HCT116 (cell line): ENCODE measurements at regions not wholly inside any gene's neighbourhood (a gene's known extent, or its start where the extent isn't known, plus 50 kb on each side); places are given as distances from the start of the nearest gene placed in this dataset.
"Not testable (repeated sequence)": the region's sequence is repeated elsewhere in the genome, so short reads cannot be mapped to it uniquely, and the experiment has no call there.

ENCODE experiments used
- ATAC-seq: fragments of 200-7000 bp; cut with Tn5 transposase; 2 replicates; pipeline ENCODE4 v1.9.1; 2020; ENCODE audit warnings: mild to moderate bottlenecking, moderate library complexity
- BruUV-seq: library from RNA; stranded (reverse); fragments of 400-500 nt; replicated peaks from 2 replicates; lab custom pipeline; 2021; lab: Mats Ljungman, UMichigan
- CTCF ChIA-PET: fragments of 300-600 bp; sonication (Branson Sonifier 250); formaldehyde crosslinking; loops from one replicate; lab custom pipeline; 2021; ENCODE audit warnings: antibody characterized with exemption; lab: Charles Lee
- POLR2A ChIA-PET: fragments of 300-600, 350-600 bp; sonication (Branson Sonifier 250); formaldehyde crosslinking; loops from one replicate; lab custom pipeline; 2021; ENCODE audit warnings: antibody characterized with exemption; lab: Charles Lee
- RAD21 ChIA-PET, 2 experiments: fragments of 300-600 bp; sonication (Branson Sonifier 250); formaldehyde crosslinking; loops; one replicate each; lab custom pipeline; 2023; ENCODE audit warnings: low total read pairs in 2 of 2; ENCODE audit not compliant: uncharacterized antibody in 2 of 2, unreplicated experiment in 2 of 2, low non-redundant PET in 1 of 2; lab: Charles Lee
- DNase-seq: peaks from one replicate; pipeline ENCODE4 v3.0.0-alpha.2; 2010; ENCODE audit warnings: low read depth, low spot score
- H2AFZ ChIP-seq: fragments of 200-600 bp; shearing (Covaris generic), sonication (generic); 2 replicates; pipeline ENCODE4 v1.6.1; 2017; ENCODE audit warnings: low read depth, mixed run types, mixed read lengths, antibody characterized with exemption, low read length; ENCODE audit not compliant: poor library complexity, severe bottlenecking
- H3K27ac ChIP-seq: 2 replicates; pipeline ENCODE4 v1.5.1; 2012; ENCODE audit warnings: low read depth, low read length
- H3K27me3 ChIP-seq: fragments of 200-600 bp; sonication (generic); 2 replicates; pipeline ENCODE4 v1.6.1; 2016; ENCODE audit warnings: mixed run types, low read length, mixed read lengths; ENCODE audit not compliant: insufficient read depth
- H3K36me3 ChIP-seq, 2 experiments: fragments of 200-500 bp in 1 of 2; fragments of 200-600 bp in 1 of 2; sonication (Bioruptor generic) in 1 of 2; sonication (generic) in 1 of 2; 2 replicates each; pipeline versions ENCODE4 v1.5.1 to v1.6.1; 2014 to 2016; ENCODE audit warnings: low read length in 2 of 2, inconsistent platforms in 1 of 2, mixed read lengths in 1 of 2, mixed run types in 1 of 2; ENCODE audit not compliant: insufficient read depth in 2 of 2, control insufficient read depth in 1 of 2
- H3K4me1 ChIP-seq, 2 experiments: fragments of 200-600 bp in 1 of 2; sonication (generic) in 1 of 2; 2 replicates each; pipeline versions ENCODE4 v1.5.1 to v1.6.1; 2012 to 2017; ENCODE audit warnings: low read length in 2 of 2, inconsistent platforms in 1 of 2, mild to moderate bottlenecking in 1 of 2, mixed read lengths in 1 of 2, mixed run types in 1 of 2, moderate library complexity in 1 of 2; ENCODE audit not compliant: insufficient read depth in 2 of 2, control insufficient read depth in 1 of 2
- H3K4me2 ChIP-seq: fragments of 200-600 bp; sonication (generic); 2 replicates; pipeline ENCODE4 v1.6.1; 2017; ENCODE audit warnings: mixed run types, low read length, mixed read lengths
- H3K4me3 ChIP-seq, 2 experiments: fragments of 200-600 bp in 1 of 2; sonication (generic) in 1 of 2; replicated peaks in 1 of 2; 2 replicates each; pipeline ENCODE4 v1.5.1; 2011 to 2016; ENCODE audit warnings: low read length in 2 of 2, control low read depth in 1 of 2, low read depth in 1 of 2, mild to moderate bottlenecking in 1 of 2, mixed read lengths in 1 of 2, mixed run types in 1 of 2
- H3K79me2 ChIP-seq: fragments of 200-600 bp; sonication (generic); 2 replicates; pipeline ENCODE4 v1.6.1; 2017; ENCODE audit warnings: mild to moderate bottlenecking, mixed run types, low read length, moderate library complexity, mixed read lengths; ENCODE audit not compliant: insufficient read depth
- H3K9ac ChIP-seq: fragments of 200-600 bp; sonication (generic); 2 replicates; pipeline ENCODE4 v1.6.1; 2016; ENCODE audit warnings: low read length, mixed read lengths
- H3K9me2 ChIP-seq: fragments of 200-600 bp; sonication (generic), shearing (Covaris generic); 2 replicates; pipeline ENCODE4 v1.6.1; 2017; ENCODE audit warnings: mixed run types, mild to moderate bottlenecking, moderate library complexity; ENCODE audit not compliant: insufficient read depth
- H3K9me3 ChIP-seq, 2 experiments: fragments of 200-500 bp in 1 of 2; fragments of 200-600 bp in 1 of 2; sonication (Bioruptor generic) in 1 of 2; sonication (generic) in 1 of 2; 2 replicates each; pipeline ENCODE4 v1.6.1; 2014 to 2017; ENCODE audit warnings: low read length in 2 of 2, mixed read lengths in 2 of 2, inconsistent platforms in 1 of 2, low read depth in 1 of 2, mild to moderate bottlenecking in 1 of 2, mixed run types in 1 of 2, moderate library complexity in 1 of 2; ENCODE audit not compliant: control insufficient read depth in 1 of 2, insufficient read depth in 1 of 2
- H4K20me1 ChIP-seq: fragments of 200-600 bp; sonication (generic), shearing (Covaris generic); 2 replicates; pipeline ENCODE4 v1.6.1; 2017; ENCODE audit warnings: mixed run types, mild to moderate bottlenecking, moderate library complexity; ENCODE audit not compliant: insufficient read depth
- intact Hi-C: fragments of 100-400 bp; cut with micrococcal nuclease; formaldehyde crosslinking; loops from 2 replicates; pipeline ENCODE4 v1.10.0; 2022

- BruUV-seq, POLR2A ChIA-PET, RAD21 ChIA-PET: not testable (repeated sequence)
Measured at GRCh38 chr16:29176822-29177202, 192.0 kb downstream of the LAT start.

GRCh38 chr16:29176154-29176470, 191.3 kb downstream of the LAT start:
- BruUV-seq, H3K36me3 ChIP-seq, RAD21 ChIA-PET, ATAC-seq, DNase-seq, H3K4me3 ChIP-seq, intact Hi-C loops, H4K20me1 ChIP-seq, H2AFZ ChIP-seq, H3K27me3 ChIP-seq, POLR2A ChIA-PET, CTCF ChIA-PET, H3K9me3 ChIP-seq, H3K79me2 ChIP-seq, H3K27ac ChIP-seq, H3K9me2 ChIP-seq, H3K4me2 ChIP-seq, H3K4me1 ChIP-seq, H3K9ac ChIP-seq: not testable (repeated sequence)

More at GRCh38 chr16:29176822-29177202, 192.0 kb downstream of the LAT start:
- H3K9me3 ChIP-seq, intact Hi-C loops, H3K4me2 ChIP-seq, H4K20me1 ChIP-seq, H2AFZ ChIP-seq, DNase-seq, H3K27me3 ChIP-seq, H3K9ac ChIP-seq, H3K4me3 ChIP-seq, H3K36me3 ChIP-seq, H3K27ac ChIP-seq, CTCF ChIA-PET, H3K79me2 ChIP-seq, H3K9me2 ChIP-seq, ATAC-seq, H3K4me1 ChIP-seq: not testable (repeated sequence)

GRCh38 chr16:29175411-29176153, 190.7 kb downstream of the LAT start:
- H3K36me3 ChIP-seq, H3K4me1 ChIP-seq, ATAC-seq, H2AFZ ChIP-seq, BruUV-seq, RAD21 ChIA-PET, CTCF ChIA-PET, H3K27ac ChIP-seq, POLR2A ChIA-PET, H4K20me1 ChIP-seq, H3K9me2 ChIP-seq, H3K27me3 ChIP-seq, H3K9ac ChIP-seq, H3K4me2 ChIP-seq, H3K4me3 ChIP-seq, intact Hi-C loops, DNase-seq, H3K9me3 ChIP-seq, H3K79me2 ChIP-seq: not testable (repeated sequence)

GRCh38 chr16:29173371-29174305, 188.8 kb downstream of the LAT start:
- CTCF ChIA-PET, H2AFZ ChIP-seq, H3K4me3 ChIP-seq, ATAC-seq, BruUV-seq, RAD21 ChIA-PET, H3K4me2 ChIP-seq, H3K27ac ChIP-seq, H3K9me3 ChIP-seq, H3K79me2 ChIP-seq, H3K27me3 ChIP-seq, H3K36me3 ChIP-seq, H3K4me1 ChIP-seq, H4K20me1 ChIP-seq, DNase-seq, H3K9ac ChIP-seq, H3K9me2 ChIP-seq, intact Hi-C loops, POLR2A ChIA-PET: not testable (repeated sequence)
